ENCODE measurements at regions not wholly inside any gene's neighbourhood (a gene's known extent, or its start where the extent isn't known, plus 50 kb on each side); places are given as distances from the start of the nearest gene placed in this dataset.

- TF ChIP-seq POLR2A (IDR thresholded peaks at IDR 0.05; ENCODE audit: low read depth, low read length) (no peak), TAF1 (IDR thresholded peaks at IDR 0.05; ENCODE audit: low read depth, low read length) (no peak)
Measured at GRCh38 chr2:220209751-220210150, 582.3 kb downstream of the SLC4A3 start.
